Endothelial cell of umbilical vein (primary cell): ENCODE measurements at regions not wholly inside any gene's neighbourhood (a gene's known extent, or its start where the extent isn't known, plus 50 kb on each side); places are given as distances from the start of the nearest gene placed in this dataset.

Source experiments
- BruUV-seq: library from RNA; stranded (reverse); fragments of 400-500 nt; replicated peaks from 2 replicates; lab custom pipeline; 2021; lab: Mats Ljungman, UMichigan
- CTCF ChIA-PET: fragments of 300-600, 350-600 bp; sonication (Branson Sonifier 250); formaldehyde crosslinking; loops from one replicate; lab custom pipeline; 2021; ENCODE audit warnings: antibody characterized with exemption, inconsistent platforms; lab: Charles Lee
- POLR2A ChIA-PET: fragments of 300-600, 350-600 bp; sonication (Branson Sonifier 250); formaldehyde crosslinking; loops from one replicate; lab custom pipeline; 2021; ENCODE audit warnings: antibody characterized with exemption, inconsistent platforms; lab: Charles Lee
- DNase-seq: peaks from one replicate; pipeline ENCODE4 v3.0.0-alpha.2; 2011; ENCODE audit warnings: low read depth, low spot score
- FAIRE-seq: peaks from 2 replicates; lab custom pipeline; 2011; peaks lifted over from hg19 to GRCh38; lab: Jason Lieb, UNC
- H2AFZ ChIP-seq: 2 replicates; pipeline ENCODE4 v1.6.0; 2012; ENCODE audit warnings: low read depth, low read length, control low read depth, inconsistent platforms
- H3K27ac ChIP-seq: 2 replicates; pipeline ENCODE4 v1.5.1; 2011; ENCODE audit warnings: low read depth, mild to moderate bottlenecking, control low read depth, low read length, moderate library complexity; ENCODE audit not compliant: insufficient read depth
- H3K27me3 ChIP-seq, 2 experiments: 2 replicates each; pipeline versions ENCODE4 v1.6.0 to v1.6.1; 2011; ENCODE audit warnings: low read length in 2 of 2, mixed read lengths in 1 of 2; ENCODE audit not compliant: control insufficient read depth in 2 of 2, insufficient read depth in 2 of 2
- H3K36me3 ChIP-seq, 2 experiments: 2 replicates in 1 of 2; 3 replicates in 1 of 2; pipeline ENCODE4 v1.5.1; 2011; ENCODE audit warnings: low read length in 2 of 2, mild to moderate bottlenecking in 1 of 2, moderate library complexity in 1 of 2; ENCODE audit not compliant: control insufficient read depth in 2 of 2, insufficient read depth in 2 of 2; ENCODE audit errors: extremely low read depth in 1 of 2
- H3K4me1 ChIP-seq: 3 replicates; pipeline ENCODE4 v1.5.1; 2011; ENCODE audit warnings: mild to moderate bottlenecking, low read length; ENCODE audit not compliant: control insufficient read depth, insufficient read depth; ENCODE audit errors: extremely low read depth
- H3K4me2 ChIP-seq: 2 replicates; pipeline ENCODE4 v1.6.1; 2011; ENCODE audit warnings: low read length, control low read depth, mixed read lengths; ENCODE audit not compliant: insufficient read depth
- H3K4me3 ChIP-seq, 3 experiments: fragments of 200-600 bp in 1 of 3; sonication (generic), shearing (Covaris generic) in 1 of 3; replicated peaks in 1 of 3; 2 replicates each; pipeline ENCODE4 v1.5.1; 2011 to 2016; ENCODE audit warnings: control low read depth in 3 of 3, low read length in 3 of 3, mild to moderate bottlenecking in 2 of 3, inconsistent platforms in 1 of 3, low read depth in 1 of 3, moderate library complexity in 1 of 3; ENCODE audit not compliant: insufficient read depth in 1 of 3
- H3K79me2 ChIP-seq: 2 replicates; pipeline ENCODE4 v1.6.0; 2012; ENCODE audit warnings: low read length, inconsistent platforms; ENCODE audit not compliant: control insufficient read depth, insufficient read depth
- H3K9ac ChIP-seq: replicated peaks from 2 replicates; pipeline ENCODE3; 2011; ENCODE audit warnings: low read length, control low read depth; ENCODE audit not compliant: insufficient read depth; ENCODE audit errors: extremely low read depth
- H3K9me1 ChIP-seq: replicated peaks from 3 replicates; pipeline ENCODE4 v1.6.0; 2011; ENCODE audit warnings: mild to moderate bottlenecking, low read length; ENCODE audit not compliant: control insufficient read depth, insufficient read depth; ENCODE audit errors: extremely low read depth
- H3K9me3 ChIP-seq: replicated peaks from 2 replicates; pipeline ENCODE4 v1.5.1; 2012; ENCODE audit warnings: low read length, inconsistent platforms; ENCODE audit not compliant: control insufficient read depth, insufficient read depth
- H4K20me1 ChIP-seq: replicated peaks from 2 replicates; pipeline ENCODE3; 2011; ENCODE audit warnings: mild to moderate bottlenecking, low read length; ENCODE audit not compliant: control insufficient read depth, insufficient read depth; ENCODE audit errors: extremely low read depth
- CTCF ChIP-seq, 2 donors: IDR thresholded peaks; 1 replicate in 1 of 2; 2 replicates in 1 of 2; pipeline ENCODE4 v1.5.1; 2011; ENCODE audit warnings: low read length in 2 of 2, mild to moderate bottlenecking in 2 of 2, moderate library complexity in 2 of 2, control low read depth in 1 of 2, inconsistent platforms in 1 of 2, low read depth in 1 of 2; ENCODE audit not compliant: insufficient read depth in 1 of 2; ENCODE audit errors: extremely low read depth in 1 of 2
- EZH2 ChIP-seq: IDR thresholded peaks from 2 replicates; pipeline ENCODE4 v1.6.1; 2012; ENCODE audit warnings: borderline replicate concordance, low read depth, mild to moderate bottlenecking, moderate library complexity, low read length, inconsistent platforms; ENCODE audit not compliant: severe bottlenecking
- FOS ChIP-seq: IDR thresholded peaks from 2 replicates; pipeline ENCODE4 v1.6.1; 2011; ENCODE audit warnings: mild to moderate bottlenecking, low read length, moderate library complexity, borderline replicate concordance; ENCODE audit not compliant: insufficient read depth
- JUN ChIP-seq: IDR thresholded peaks from 2 replicates; pipeline ENCODE4 v1.6.1; 2011; ENCODE audit warnings: borderline replicate concordance, low read depth; ENCODE audit not compliant: insufficient read length, insufficient read depth
- MYC ChIP-seq: IDR thresholded peaks from one replicate; pipeline ENCODE4 v1.6.1; 2011; ENCODE audit warnings: mild to moderate bottlenecking, low read depth, low read length
- POLR2A ChIP-seq: IDR thresholded peaks from 2 replicates; pipeline ENCODE4 v1.6.1; 2012; ENCODE audit warnings: low read depth, mild to moderate bottlenecking, control low read depth, low read length
- POLR2AphosphoS5 ChIP-seq: IDR thresholded peaks from 2 replicates; pipeline ENCODE4 v1.6.1; 2012; ENCODE audit warnings: low read depth, mild to moderate bottlenecking, control low read depth, low read length, moderate library complexity; ENCODE audit not compliant: insufficient read depth
- dilution Hi-C: fragments of 300-500 bp; cut with MboI; formaldehyde crosslinking; loops from one replicate; pipeline ENCODE4 v1.15.0; 2019; ENCODE audit warnings: low sequenced_read_pairs; ENCODE audit not compliant: extremely low pct_ligation_motif_present
- intact Hi-C: fragments of 100-400 bp; cut with micrococcal nuclease; formaldehyde crosslinking; loops from one replicate; pipeline ENCODE4 v1.10.0; 2022
- TF ChIP-seq, protein P1 (sequence below): IDR thresholded peaks from 2 replicates; pipeline ENCODE4 v1.6.1; 2011; ENCODE audit not compliant: insufficient read depth, insufficient read length

DNA sequence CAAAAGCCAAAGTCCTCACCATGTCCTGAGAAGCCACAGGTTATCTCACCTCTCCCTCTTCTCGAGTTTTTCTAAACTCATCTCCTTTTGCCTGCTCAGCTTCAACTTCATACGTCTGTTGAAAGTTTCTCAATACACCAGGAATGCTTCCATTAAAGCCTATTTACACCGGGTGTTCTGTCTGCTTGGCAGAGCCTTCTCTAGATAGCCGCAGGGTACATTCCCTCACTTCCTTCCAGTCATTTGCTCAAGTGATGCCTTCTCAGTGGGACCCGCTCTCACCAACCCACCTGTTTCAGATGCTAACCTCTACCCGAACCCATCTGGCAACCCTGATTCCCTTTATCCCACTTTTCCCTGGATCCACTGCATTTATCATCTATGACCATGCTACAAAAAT lies 257.0 kb upstream of the ADGRL2 start:
- dilution Hi-C loops (no loop called here), intact Hi-C loops (no loop called here)
- no peaks in the 10 kb centered on the region for H4K20me1 ChIP-seq
- no peak overlapping the region for H3K4me3 ChIP-seq
- POLR2A ChIA-PET: no interaction called here
- FAIRE-seq: no peak
- no peak overlapping the region for H3K27ac ChIP-seq
- H3K79me2 ChIP-seq: no peaks in the 10 kb centered on the region
- no peaks in the 10 kb centered on the region for H3K27me3 ChIP-seq
- CTCF ChIA-PET: no interaction called here
- H3K36me3 ChIP-seq: no peaks in the 10 kb centered on the region
- H2AFZ ChIP-seq: no peak overlapping the region
- TF ChIP-seq, protein P1, sequence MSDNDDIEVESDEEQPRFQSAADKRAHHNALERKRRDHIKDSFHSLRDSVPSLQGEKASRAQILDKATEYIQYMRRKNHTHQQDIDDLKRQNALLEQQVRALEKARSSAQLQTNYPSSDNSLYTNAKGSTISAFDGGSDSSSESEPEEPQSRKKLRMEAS: no peak
- TF ChIP-seq JUN (no peak), EZH2 (no peak), CTCF (IDR thresholded peaks at IDR 0.05; ENCODE audit: extremely low read depth in 1 of 2, insufficient read depth in 1 of 2, low read depth in 1 of 2, low read length in 2 of 2) (no peak), POLR2A (no peak), FOS (no peak), POLR2AphosphoS5 (no peak), MYC (no peak)
- DNase-seq: no peak
- no peak overlapping the region for H3K9ac ChIP-seq
- H3K9me3 ChIP-seq: no peaks in the 10 kb centered on the region
- no peaks in the 10 kb centered on the region for H3K9me1 ChIP-seq
- no peak overlapping the region for H3K4me2 ChIP-seq
- BruUV-seq: no TSS peak
- H3K4me1 ChIP-seq: no peaks in the 10 kb centered on the region
